Ureter (tissue), 1 donor: ENCODE measurements at regions not wholly inside any gene's neighbourhood (a gene's known extent, or its start where the extent isn't known, plus 50 kb on each side); places are given as distances from the start of the nearest gene placed in this dataset.

Experiments used
- DNase-seq: peaks from one replicate; pipeline ENCODE4 v3.0.0-alpha.2; 2020; ENCODE audit warnings: low spot score
- donor health status: DM: yes; HTN: yes; CAD: no.

GRCh38 chr1:229058729-229059128 lies 212.2 kb upstream of the RAB4A start:
- no peak for DNase-seq

DNA sequence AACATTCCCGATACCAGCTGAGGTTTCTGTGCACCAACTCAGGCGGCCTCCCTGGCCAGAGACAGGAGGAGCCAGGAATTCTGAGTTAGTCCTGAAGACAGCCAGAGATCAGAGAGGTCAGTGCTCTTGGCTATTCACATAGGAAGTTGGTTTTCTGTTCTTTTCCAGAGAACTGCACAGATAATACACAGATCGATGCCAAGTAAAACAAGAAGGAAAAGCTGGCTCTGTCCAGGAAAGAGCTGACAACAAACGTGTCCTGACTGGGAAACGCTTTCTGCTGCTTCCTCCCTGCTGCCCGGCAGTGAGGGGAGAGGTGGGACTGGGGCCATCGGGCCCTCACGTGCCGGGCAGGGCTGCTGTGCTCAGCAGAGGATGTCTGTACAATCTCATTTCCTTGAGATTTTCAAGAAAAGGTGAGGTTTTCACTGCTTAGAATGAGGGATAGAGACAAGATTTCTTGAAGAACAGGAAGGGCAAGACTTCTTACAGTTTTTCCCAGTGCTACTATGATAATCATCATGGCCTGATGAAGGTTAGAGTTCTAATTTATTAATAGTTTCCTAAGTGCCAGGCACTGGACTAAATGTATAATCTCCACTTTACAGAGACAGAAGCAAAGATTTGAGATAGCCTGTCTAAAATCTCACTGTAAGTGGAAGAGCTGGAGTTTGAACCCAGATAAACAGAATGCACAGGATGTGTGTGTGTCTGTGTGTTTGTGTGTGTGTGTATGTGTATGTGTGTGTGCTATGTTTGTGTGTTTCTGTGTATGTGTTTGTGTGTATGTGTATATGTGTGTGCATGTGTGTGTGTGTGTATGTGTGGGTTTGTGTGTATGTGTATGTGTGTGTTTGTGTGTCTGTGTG lies 211.0 kb upstream of the RAB4A start:
- DNase-seq: peak; percentile 59

GRCh38 chr1:229062135-229062534 lies 208.8 kb upstream of the RAB4A start:
- no peak for DNase-seq

GRCh38 chr1:229063154-229063773 lies 207.6 kb upstream of the RAB4A start:
- no peak for DNase-seq

DNA sequence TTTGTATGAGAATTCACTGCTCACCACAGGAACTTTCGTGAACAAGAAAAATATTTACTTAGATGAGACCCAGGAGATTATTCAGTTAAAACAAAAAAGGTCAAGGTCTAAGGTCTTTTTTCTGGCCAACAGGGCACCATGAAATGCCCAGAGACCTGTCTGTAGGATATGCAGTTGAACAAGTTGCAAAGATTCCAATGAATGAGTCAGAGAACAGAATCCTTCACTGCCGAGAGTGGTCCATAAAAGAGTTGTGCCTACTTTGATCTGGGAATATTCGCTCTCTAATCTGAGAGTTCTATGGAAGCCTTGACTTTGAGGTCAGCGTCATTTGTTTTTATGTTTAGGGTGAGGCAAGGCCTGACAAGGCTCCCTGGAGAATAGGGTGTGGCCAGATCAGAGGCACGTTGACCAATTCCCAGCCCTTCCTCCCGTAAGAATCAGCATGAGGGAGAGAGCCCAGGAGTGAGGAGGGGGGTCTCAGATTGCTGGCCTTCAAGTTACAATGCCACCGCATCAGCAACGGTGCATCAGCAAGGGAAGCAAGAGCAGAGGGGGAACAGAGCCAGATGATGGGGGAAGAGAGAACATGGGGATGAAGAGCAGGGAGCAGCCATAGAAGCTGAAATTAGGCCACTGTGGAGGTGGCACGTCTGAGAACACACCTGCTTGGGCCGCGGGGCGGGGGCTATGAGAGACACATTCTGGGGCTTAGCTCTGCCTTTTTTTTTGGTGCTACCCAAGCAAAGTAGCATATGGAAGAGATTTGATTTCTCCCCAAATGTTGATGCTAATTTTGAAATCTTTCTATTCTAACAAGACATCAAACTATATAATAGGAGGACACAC lies 206.4 kb upstream of the RAB4A start:
- no peak for DNase-seq

DNA sequence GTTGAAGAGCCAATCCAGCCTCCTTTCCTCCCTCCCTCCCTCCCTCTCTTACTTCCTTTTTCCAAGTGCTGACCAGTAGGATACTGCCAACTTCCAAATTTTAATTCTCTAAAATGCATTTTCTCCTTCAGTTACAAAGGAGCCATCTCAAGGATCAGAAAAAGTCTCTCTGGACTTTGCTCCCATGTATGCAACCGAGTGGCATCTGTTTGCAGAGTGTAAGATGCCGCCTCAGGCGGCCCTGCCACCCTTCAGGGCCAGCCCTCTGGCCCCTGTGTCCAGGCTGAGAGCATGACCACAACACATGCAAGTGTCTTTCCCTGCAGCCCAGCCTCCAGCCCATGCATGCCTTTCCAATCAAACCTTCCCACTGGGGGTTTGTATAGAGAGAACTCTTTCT lies 205.3 kb upstream of the RAB4A start:
- no peak for DNase-seq

DNA sequence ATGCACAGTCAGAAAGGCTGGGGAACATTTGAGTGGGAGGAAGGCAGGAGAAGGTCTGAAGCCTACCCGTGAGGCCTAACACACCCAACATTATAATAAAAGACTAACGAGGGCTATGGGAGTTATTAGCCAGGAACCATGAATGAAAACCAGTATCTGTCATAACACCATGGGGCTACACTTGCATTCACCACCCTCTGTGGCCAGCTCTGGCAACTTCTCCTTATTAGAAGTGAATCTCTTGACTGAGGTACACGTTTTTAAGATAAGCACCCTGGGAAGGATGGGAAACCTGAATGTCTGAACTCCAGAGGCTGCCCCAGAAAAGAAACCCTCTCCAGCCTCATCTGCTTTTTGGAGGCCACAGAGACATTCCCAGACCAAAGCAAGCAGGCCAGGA lies 204.3 kb upstream of the RAB4A start:
- DNase-seq: no peak

- DNase-seq: no peak
Measured at GRCh38 chr1:229067546-229067945, 203.4 kb upstream of the RAB4A start.

DNA sequence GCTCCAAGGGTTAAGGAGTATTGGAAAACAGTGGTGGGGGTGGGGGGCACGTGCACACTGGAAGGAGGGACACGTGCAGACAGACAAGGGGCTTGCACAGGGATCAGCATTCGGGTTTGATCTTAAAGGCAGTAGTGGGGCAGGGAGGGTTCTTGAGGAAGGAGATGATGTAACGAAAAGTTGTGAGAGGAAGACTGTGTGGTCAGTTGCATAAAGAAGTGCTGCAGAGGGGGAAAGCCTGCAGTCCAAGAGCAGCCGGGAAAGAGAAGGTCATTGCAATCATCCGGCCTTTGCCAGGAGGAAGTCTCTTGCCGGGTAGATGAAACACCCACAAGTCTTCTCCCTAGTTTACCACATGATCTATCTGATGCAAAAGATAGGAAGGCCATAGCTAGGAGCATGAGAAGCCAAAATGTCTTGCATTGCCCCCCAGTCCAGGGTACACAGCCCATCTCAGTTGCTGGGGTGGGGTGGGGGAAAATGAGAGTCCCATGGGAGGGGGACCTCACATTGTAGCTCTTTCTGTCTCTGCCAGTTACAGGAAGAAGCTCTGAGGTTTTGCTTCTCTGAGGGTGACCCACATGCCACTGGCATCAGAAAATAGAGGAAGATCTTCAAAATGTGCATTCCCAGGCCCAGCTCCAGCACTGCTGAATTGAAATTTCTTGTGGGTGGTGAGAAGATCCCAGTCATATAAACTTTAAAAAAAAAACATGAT lies 202.5 kb upstream of the RAB4A start:
- DNase-seq: no peak

DNA sequence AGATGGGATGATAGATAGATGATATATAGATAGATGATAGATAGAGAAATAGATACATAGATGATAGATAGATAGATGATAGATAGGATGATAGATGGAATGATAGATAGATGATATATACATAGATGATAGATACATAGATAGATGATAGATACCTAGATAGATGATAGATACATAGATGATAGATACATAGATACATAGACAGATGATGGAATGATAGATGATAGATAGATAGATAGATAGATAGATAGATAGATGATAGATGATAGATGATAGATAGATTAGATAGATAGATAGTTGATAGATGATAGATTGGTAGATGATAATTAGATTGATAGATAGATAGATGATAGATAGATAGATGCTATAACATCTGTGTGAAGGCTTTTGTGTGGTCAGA lies 201.7 kb upstream of the RAB4A start:
- no peak for DNase-seq

GRCh38 chr1:229070168-229070567 lies 200.7 kb upstream of the RAB4A start:
- peak; percentile 87 for DNase-seq

GRCh38 chr1:229073251-229073650 lies 197.7 kb upstream of the RAB4A start:
- DNase-seq: no peak

DNA sequence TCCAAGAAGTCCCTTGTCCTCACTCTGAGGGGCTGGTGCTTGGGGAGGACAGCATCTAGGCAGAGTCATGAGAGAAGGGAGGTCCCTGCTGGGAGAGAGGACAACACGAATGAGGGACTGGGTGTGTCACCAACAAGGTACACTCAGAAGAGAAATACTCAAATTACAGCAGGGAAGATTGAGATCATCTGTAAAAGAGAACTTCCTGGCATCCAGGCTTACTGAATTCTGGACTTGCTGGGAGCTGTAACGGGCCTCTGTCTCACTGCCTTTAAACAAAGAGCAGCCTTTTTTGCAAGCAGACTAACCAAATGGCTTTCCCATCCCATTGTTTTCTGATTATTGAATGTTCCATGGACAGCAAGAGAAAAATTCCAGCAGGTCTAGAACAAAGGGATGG lies 195.7 kb upstream of the RAB4A start:
- DNase-seq: no peak

GRCh38 chr1:229075716-229076115 lies 195.2 kb upstream of the RAB4A start:
- DNase-seq: no peak

DNA sequence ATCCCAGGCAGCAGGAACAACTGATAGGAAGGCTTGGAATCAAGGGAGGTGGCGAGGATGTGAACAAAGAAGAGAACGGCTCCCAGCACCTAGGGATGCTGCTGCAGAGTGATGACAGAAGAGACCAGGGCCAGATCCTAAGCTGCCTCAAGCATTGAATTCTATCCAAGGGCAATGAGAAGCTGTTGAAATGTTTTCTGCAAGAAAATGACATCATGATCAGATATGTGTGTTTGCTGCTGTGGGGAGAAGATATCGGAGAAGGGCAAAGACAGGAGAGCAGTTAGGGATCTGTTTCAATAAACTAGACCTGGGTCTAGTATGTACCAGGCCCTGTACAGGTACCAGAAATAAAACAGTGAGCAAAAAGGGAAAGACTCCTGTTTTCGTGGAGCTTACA lies 194.7 kb upstream of the RAB4A start:
- DNase-seq: no peak

DNA sequence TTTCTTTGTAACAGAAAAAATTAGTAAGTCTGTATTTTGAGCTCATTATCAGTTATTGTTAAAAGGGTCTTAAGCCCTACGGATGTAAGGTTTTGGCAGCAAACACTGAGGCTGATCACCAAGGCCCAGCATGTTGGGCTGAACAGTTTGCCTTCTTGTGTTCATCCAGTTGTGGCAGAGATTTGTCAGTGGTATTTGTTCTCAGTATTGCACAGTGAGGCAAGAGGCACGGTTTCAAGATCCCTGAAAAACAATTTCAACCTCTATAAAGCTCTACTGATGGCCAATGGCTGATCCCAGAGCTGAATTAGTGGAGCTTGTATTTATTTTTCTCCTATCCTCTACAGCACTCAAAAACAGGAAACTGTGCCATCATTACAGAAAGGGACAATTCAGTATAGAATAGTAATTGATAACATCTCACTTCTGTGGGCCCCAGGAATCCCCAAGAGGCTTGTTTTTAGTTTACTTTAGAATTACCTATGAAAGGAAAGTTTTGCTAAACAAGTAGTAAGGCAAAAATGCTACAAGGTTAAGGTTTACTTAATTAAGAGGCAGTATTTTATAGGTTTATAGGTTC lies 191.8 kb upstream of the RAB4A start:
- DNase-seq: no peak

DNA sequence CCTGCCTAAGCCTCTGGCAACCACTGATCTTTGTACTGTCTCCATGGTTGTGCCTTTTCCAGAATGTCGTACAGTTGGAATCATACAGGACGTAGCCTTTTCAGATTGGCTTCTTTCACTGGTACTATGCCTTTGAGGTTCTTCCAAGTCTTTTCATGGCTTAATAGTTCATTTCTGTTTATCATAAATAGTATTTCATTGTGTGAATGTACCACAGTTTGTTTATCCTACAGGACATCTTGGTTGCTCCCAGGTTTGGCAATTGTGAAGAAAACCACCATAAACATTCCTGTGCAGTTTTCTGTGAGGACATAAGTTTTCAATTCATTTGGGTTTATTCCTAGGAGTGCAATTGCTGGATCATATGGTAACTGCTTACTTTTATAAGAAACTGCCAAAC lies 190.6 kb upstream of the RAB4A start:
- no peak for DNase-seq

DNA sequence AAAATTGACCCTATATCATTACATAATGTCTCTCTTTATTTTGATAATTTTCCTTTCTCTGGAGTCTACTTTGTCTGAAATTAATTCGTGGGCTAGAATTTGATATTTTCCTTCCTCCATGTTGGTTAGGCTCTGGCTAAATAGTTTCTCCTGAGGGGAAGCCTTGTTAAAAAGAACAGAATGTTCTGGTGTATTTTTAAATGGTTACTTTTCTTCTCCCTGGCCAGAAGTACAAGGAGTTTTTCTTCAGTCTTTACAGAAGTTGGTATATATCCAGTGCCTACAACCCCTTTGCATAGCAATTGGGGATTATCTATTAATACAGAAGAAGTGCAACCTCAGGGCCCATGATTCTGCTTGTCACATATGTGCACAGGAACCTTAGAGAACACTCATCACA lies 185.6 kb upstream of the RAB4A start:
- no peak for DNase-seq

DNA sequence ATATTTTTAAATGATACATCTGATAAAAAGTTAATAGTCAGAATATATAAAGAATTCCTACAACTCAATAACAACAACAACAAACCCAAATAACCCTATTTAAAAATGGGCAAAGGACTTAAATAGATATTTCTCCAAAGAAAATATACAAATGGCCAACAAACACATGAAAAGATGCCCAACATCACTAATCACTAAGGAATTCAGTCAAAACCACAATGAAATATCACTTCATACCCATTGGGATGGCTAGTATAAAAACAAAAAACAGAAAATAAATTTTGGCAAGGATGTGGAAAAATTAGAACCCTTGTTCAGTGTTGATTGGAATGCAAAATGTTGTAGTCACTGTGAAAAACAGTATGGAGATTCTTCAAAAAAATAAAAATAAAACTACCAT lies 184.8 kb upstream of the RAB4A start:
- no peak for DNase-seq

- no peak for DNase-seq
Measured at GRCh38 chr1:229086686-229087085, 184.2 kb upstream of the RAB4A start.

DNA sequence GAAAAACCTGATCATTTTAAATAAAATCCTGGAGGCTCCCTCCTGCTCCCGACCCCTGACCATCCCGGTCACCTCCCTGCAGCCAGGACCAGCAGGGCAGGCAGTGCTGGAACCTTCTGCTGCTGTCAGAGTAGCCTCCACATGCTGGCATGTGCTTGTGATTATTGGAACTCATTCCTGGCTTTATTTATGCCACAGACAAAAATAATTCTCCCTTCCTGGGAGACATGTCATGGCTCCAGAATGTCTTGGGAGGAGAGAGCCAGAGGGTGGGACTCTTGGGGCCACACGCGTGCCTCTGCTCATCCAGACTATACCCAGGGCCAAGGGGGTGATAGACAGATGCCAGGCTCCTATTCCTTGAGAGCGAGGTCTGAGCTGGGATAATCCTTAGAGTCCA lies 183.6 kb upstream of the RAB4A start:
- DNase-seq: peak; percentile 45

GRCh38 chr1:229087906-229088305 lies 183.0 kb upstream of the RAB4A start:
- peak; percentile 41 for DNase-seq
